PC-3 (cell line): ENCODE measurements at regions not wholly inside any gene's neighbourhood (a gene's known extent, or its start where the extent isn't known, plus 50 kb on each side); places are given as distances from the start of the nearest gene placed in this dataset.
"Not testable (repeated sequence)": the region's sequence is repeated elsewhere in the genome, so short reads cannot be mapped to it uniquely, and the experiment has no call there.

ENCODE experiments used
- ATAC-seq: fragments of 200-7000 bp; cut with Tn5 transposase; 2 replicates; pipeline ENCODE4 v1.9.1; 2020; ENCODE audit warnings: mild to moderate bottlenecking, moderate library complexity
- BruUV-seq: library from RNA; stranded (reverse); fragments of 400-500 nt; replicated peaks from 2 replicates; lab custom pipeline; 2021; lab: Mats Ljungman, UMichigan
- CTCF ChIA-PET: fragments of 300-600 bp; sonication (Branson Sonifier 250); formaldehyde crosslinking; loops from one replicate; lab custom pipeline; 2022; ENCODE audit warnings: antibody characterized with exemption; lab: Charles Lee
- POLR2A ChIA-PET: fragments of 300-600 bp; sonication (Branson Sonifier 250); formaldehyde crosslinking; loops from one replicate; lab custom pipeline; 2022; ENCODE audit warnings: antibody characterized with exemption; ENCODE audit not compliant: unreplicated experiment; lab: Charles Lee
- DNase-seq: peaks from one replicate; pipeline ENCODE4 v3.0.0-alpha.2; 2015
- H2AFZ ChIP-seq: fragments of 300-600 bp; sonication (generic); 2 replicates; pipeline ENCODE4 v1.6.0; 2016; ENCODE audit warnings: antibody characterized with exemption, low read length
- H3F3A ChIP-seq: fragments of 300-600 bp; sonication (generic); one replicate; pipeline ENCODE4 v1.6.0; 2017; ENCODE audit warnings: antibody characterized with exemption, low read length, control low read depth, mild to moderate bottlenecking; ENCODE audit not compliant: unreplicated experiment
- H3K27ac ChIP-seq: fragments of 300-600 bp; sonication (generic); 2 replicates; pipeline ENCODE4 v1.5.1; 2016; ENCODE audit warnings: mild to moderate bottlenecking, low read length
- H3K27me3 ChIP-seq: fragments of 300-600 bp; sonication (generic); 2 replicates; pipeline ENCODE4 v1.6.1; 2016; ENCODE audit warnings: low read length, mixed read lengths
- H3K36me3 ChIP-seq: fragments of 300-600 bp; sonication (generic); 2 replicates; pipeline ENCODE4 v1.6.1; 2016; ENCODE audit warnings: low read depth, mixed run types, low read length, mixed read lengths
- H3K4me1 ChIP-seq: fragments of 300-600 bp; sonication (generic); 2 replicates; pipeline ENCODE4 v1.5.1; 2016; ENCODE audit warnings: low read length; ENCODE audit not compliant: insufficient read depth
- H3K4me2 ChIP-seq: fragments of 300-600 bp; sonication (generic); 2 replicates; pipeline ENCODE4 v1.6.0; 2016; ENCODE audit warnings: low read length
- H3K4me3 ChIP-seq: fragments of 300-600 bp; sonication (generic); 2 replicates; pipeline ENCODE4 v1.5.1; 2016; ENCODE audit warnings: mild to moderate bottlenecking, low read length, mixed read lengths
- H3K79me2 ChIP-seq: fragments of 300-600 bp; sonication (generic); 2 replicates; pipeline ENCODE4 v1.6.1; 2017; ENCODE audit warnings: low read length, mixed read lengths
- H3K9ac ChIP-seq: fragments of 300-600 bp; sonication (generic); 2 replicates; pipeline ENCODE4 v1.6.0; 2016; ENCODE audit warnings: mild to moderate bottlenecking, low read length
- H3K9me2 ChIP-seq: fragments of 300-600 bp; sonication (generic); replicated peaks from 2 replicates; pipeline ENCODE4 v1.6.1; 2016; ENCODE audit warnings: mixed run types, low read length, mixed read lengths
- H3K9me3 ChIP-seq: fragments of 300-600 bp; sonication (generic); 2 replicates; pipeline ENCODE4 v1.6.1; 2016; ENCODE audit warnings: low read length, mixed read lengths
- H4K20me1 ChIP-seq: fragments of 300-600 bp; sonication (generic); 2 replicates; pipeline ENCODE4 v1.6.1; 2016; ENCODE audit warnings: low read length, mixed read lengths
- CTCF ChIP-seq: fragments of 300-600 bp; sonication (generic); conservative IDR thresholded peaks from 2 replicates; pipeline ENCODE4 v1.5.1; 2017; ENCODE audit warnings: antibody characterized with exemption, low read depth, mild to moderate bottlenecking, low read length
- EZH2 ChIP-seq: fragments of 300-600 bp; sonication (generic); IDR thresholded peaks from one replicate; pipeline ENCODE4 v1.6.1; 2017; ENCODE audit warnings: antibody characterized with exemption, mild to moderate bottlenecking, low read length; ENCODE audit not compliant: unreplicated experiment
- EZH2phosphoT487 ChIP-seq: fragments of 300-600 bp; sonication (generic); IDR thresholded peaks from 2 replicates; pipeline ENCODE4 v1.6.1; 2018; ENCODE audit warnings: mild to moderate bottlenecking, antibody characterized with exemption, low read length, borderline replicate concordance
- intact Hi-C: fragments of 100-400 bp; cut with micrococcal nuclease; formaldehyde crosslinking; loops from 2 replicates; pipeline ENCODE4 v1.9.0; 2023

DNA sequence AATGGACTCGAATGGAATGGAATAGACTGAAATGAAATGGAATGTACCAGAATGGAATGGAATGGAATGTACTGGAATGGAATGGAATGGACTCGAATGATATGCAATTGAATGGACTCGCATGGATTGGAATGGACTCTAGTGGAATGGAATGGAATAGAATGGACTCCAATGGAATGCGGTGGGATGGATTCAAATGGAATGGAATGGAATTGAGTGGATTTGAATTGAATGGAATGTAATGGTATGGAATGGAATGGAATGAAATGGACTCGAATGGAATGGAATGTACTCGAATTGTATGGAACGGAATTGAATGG is 99.6 kb upstream of the FBXO28 start:
- CTCF ChIA-PET, result no interaction called here
- Histone ChIP-seq H3K9ac (no peak overlapping the region), H3K4me2 (no peak overlapping the region), H3K9me3 (peaks cover 27% of the 10 kb centered on the region), H4K20me1 (no peaks in the 10 kb centered on the region), H3K36me3 (peaks cover 3% of the 10 kb centered on the region; the same call in 1 of the 2 replicates), H3K27me3 (no peaks in the 10 kb centered on the region), H3K79me2 (no peaks in the 10 kb centered on the region), H3K9me2 (no peaks in the 10 kb centered on the region), H3F3A (no peaks in the 10 kb centered on the region), H2AFZ (no peak overlapping the region), H3K4me1 (no peaks in the 10 kb centered on the region), H3K4me3 (no peak overlapping the region), H3K27ac (no peak overlapping the region)
- no peak for ATAC-seq
- POLR2A ChIA-PET, result no interaction called here
- intact Hi-C loops, result no loop called here
- BruUV-seq, result no TSS peak
- TF ChIP-seq CTCF (no peak), EZH2 (no peak), EZH2phosphoT487 (no peak)
- DNase-seq, result no peak

GRCh38 chr1:224013626-224014329 is 100.1 kb upstream of the FBXO28 start:
- H3F3A ChIP-seq, H4K20me1 ChIP-seq, POLR2A ChIA-PET, H2AFZ ChIP-seq, ATAC-seq, H3K79me2 ChIP-seq, H3K4me1 ChIP-seq, BruUV-seq, H3K27me3 ChIP-seq, H3K9me2 ChIP-seq, CTCF ChIA-PET, H3K4me3 ChIP-seq, DNase-seq, H3K9ac ChIP-seq, H3K36me3 ChIP-seq, intact Hi-C loops, H3K4me2 ChIP-seq, H3K27ac ChIP-seq: not testable (repeated sequence)
- peaks cover 27% of the 10 kb centered on the region for H3K9me3 ChIP-seq

GRCh38 chr1:224012807-224013434 is 101.0 kb upstream of the FBXO28 start:
- H3K4me3 ChIP-seq, H3K4me2 ChIP-seq, H3K27ac ChIP-seq, H3F3A ChIP-seq, CTCF ChIA-PET, H3K79me2 ChIP-seq, DNase-seq, H3K4me1 ChIP-seq, ATAC-seq, POLR2A ChIA-PET, H3K36me3 ChIP-seq, intact Hi-C loops, BruUV-seq, H3K9me2 ChIP-seq, H4K20me1 ChIP-seq, H3K27me3 ChIP-seq, H3K9ac ChIP-seq, H2AFZ ChIP-seq: not testable (repeated sequence)
- peaks cover 27% of the 10 kb centered on the region for H3K9me3 ChIP-seq

DNA sequence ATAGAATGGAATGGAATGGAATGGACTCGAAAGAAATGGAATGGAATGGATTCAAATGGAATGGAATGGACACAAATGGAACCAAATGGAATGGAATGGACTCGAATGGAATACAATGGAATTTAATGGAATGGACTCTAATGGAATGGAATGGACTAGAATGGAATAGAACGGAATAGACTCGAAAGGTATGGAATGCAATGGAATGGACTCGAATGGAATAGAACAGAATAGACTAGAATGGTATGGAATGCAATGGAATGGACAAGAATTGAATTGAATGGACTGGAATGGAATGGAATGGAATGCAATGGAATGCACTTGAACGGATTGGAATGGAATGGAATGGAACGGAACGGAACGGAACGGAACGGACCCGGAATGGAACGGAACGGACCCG is 101.7 kb upstream of the FBXO28 start:
- POLR2A ChIA-PET, BruUV-seq: not testable (repeated sequence)

DNA sequence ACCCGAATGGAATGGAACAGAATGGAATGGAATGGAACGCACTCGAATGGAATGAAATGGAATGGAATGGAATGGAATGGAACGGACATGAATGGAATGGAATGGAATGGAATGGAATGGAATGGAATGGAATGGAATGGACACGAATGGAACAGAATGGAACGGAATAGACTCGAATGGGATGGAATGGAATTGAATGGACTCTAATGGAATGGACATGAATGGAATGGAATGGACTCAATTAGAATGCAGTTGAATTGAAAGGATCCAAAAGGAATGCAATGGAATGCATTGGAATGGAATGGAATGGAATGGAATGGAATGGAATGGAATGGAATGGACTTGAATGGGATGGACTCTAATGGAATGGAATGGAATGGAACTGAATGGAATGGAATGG is 102.2 kb upstream of the FBXO28 start:
- H3K9ac ChIP-seq, H3K9me2 ChIP-seq, intact Hi-C loops, H3K27ac ChIP-seq, H3K4me1 ChIP-seq, POLR2A ChIA-PET, H3K4me3 ChIP-seq, ATAC-seq, BruUV-seq, H3K4me2 ChIP-seq, H3K27me3 ChIP-seq, CTCF ChIA-PET, H3K79me2 ChIP-seq, H3F3A ChIP-seq, H4K20me1 ChIP-seq, DNase-seq, H2AFZ ChIP-seq: not testable (repeated sequence)
- Histone ChIP-seq H3K9me3 (peaks cover 27% of the 10 kb centered on the region), H3K36me3 (peaks cover 11% of the 10 kb centered on the region)

More for the DNA sequence above, 101.7 kb upstream of the FBXO28 start:
- H3K9me3 ChIP-seq, result peaks cover 27% of the 10 kb centered on the region
- ATAC-seq, H3K4me3 ChIP-seq, H3F3A ChIP-seq, intact Hi-C loops, H3K27ac ChIP-seq, H3K79me2 ChIP-seq, H3K36me3 ChIP-seq, H3K9me2 ChIP-seq, H3K4me1 ChIP-seq, H3K9ac ChIP-seq, H3K4me2 ChIP-seq, H3K27me3 ChIP-seq, H2AFZ ChIP-seq, CTCF ChIA-PET, DNase-seq, H4K20me1 ChIP-seq: not testable (repeated sequence)
